Keratinocyte (primary cell): ENCODE measurements at regions not wholly inside any gene's neighbourhood (a gene's known extent, or its start where the extent isn't known, plus 50 kb on each side); places are given as distances from the start of the nearest gene placed in this dataset.

Source experiments
- DNase-seq: peaks from one replicate; pipeline ENCODE4 v3.0.0-alpha.2; 2011; ENCODE audit warnings: low read depth, missing footprints, low spot score
- FAIRE-seq: peaks from 2 replicates; lab custom pipeline; 2011; peaks lifted over from hg19 to GRCh38; lab: Jason Lieb, UNC
- H2AFZ ChIP-seq: 2 replicates; pipeline ENCODE4 v1.6.0; 2012; ENCODE audit warnings: low read length, control low read depth, inconsistent platforms; ENCODE audit not compliant: control insufficient read depth
- H3K27ac ChIP-seq: 2 replicates; pipeline ENCODE4 v1.5.1; 2011; ENCODE audit warnings: low read length; ENCODE audit not compliant: control insufficient read depth, insufficient read depth
- H3K27me3 ChIP-seq: 3 replicates; pipeline ENCODE4 v1.6.0; 2011; ENCODE audit warnings: low read length; ENCODE audit not compliant: control insufficient read depth, insufficient read depth; ENCODE audit errors: extremely low read depth
- H3K36me3 ChIP-seq, 2 experiments: 2 replicates in 1 of 2; 3 replicates in 1 of 2; pipeline ENCODE4 v1.5.1; 2011; ENCODE audit warnings: low read length in 2 of 2, mild to moderate bottlenecking in 1 of 2; ENCODE audit not compliant: control insufficient read depth in 2 of 2, insufficient read depth in 2 of 2; ENCODE audit errors: extremely low read depth in 1 of 2
- H3K4me1 ChIP-seq: 3 replicates; pipeline ENCODE4 v1.5.1; 2011; ENCODE audit warnings: low read length; ENCODE audit not compliant: control insufficient read depth, insufficient read depth; ENCODE audit errors: extremely low read depth
- H3K4me2 ChIP-seq: 3 replicates; pipeline ENCODE4 v1.6.0; 2011; ENCODE audit warnings: low read depth, low read length; ENCODE audit not compliant: control insufficient read depth, insufficient read depth; ENCODE audit errors: extremely low read depth
- H3K4me3 ChIP-seq, 3 experiments: fragments of 200-600 bp in 1 of 3; sonication (generic) in 1 of 3; 2 replicates in 2 of 3; 3 replicates in 1 of 3; pipeline ENCODE4 v1.5.1; 2011 to 2016; ENCODE audit warnings: low read length in 3 of 3, mild to moderate bottlenecking in 3 of 3, control low read depth in 2 of 3, inconsistent platforms in 1 of 3, low read depth in 1 of 3, mixed read lengths in 1 of 3, mixed run types in 1 of 3, moderate library complexity in 1 of 3; ENCODE audit not compliant: control insufficient read depth in 2 of 3, insufficient read depth in 2 of 3; ENCODE audit errors: extremely low read depth in 1 of 3
- H3K79me2 ChIP-seq: 2 replicates; pipeline ENCODE4 v1.6.0; 2012; ENCODE audit warnings: low read length; ENCODE audit not compliant: control insufficient read depth, insufficient read depth
- H3K9ac ChIP-seq: 3 replicates; pipeline ENCODE4 v1.6.0; 2011; ENCODE audit warnings: low read length; ENCODE audit not compliant: control insufficient read depth, insufficient read depth; ENCODE audit errors: extremely low read depth
- H3K9me1 ChIP-seq: 3 replicates; pipeline ENCODE4 v1.6.0; 2011; ENCODE audit warnings: low read length; ENCODE audit not compliant: control insufficient read depth, insufficient read depth; ENCODE audit errors: extremely low read depth
- H3K9me3 ChIP-seq: 2 replicates; pipeline ENCODE4 v1.5.1; 2012; ENCODE audit warnings: low read depth, low read length; ENCODE audit not compliant: control insufficient read depth
- H4K20me1 ChIP-seq: 3 replicates; pipeline ENCODE4 v1.6.0; 2011; ENCODE audit warnings: low read length; ENCODE audit not compliant: control insufficient read depth, insufficient read depth; ENCODE audit errors: extremely low read depth
- CTCF ChIP-seq, 3 experiments: IDR thresholded peaks in 1 of 3; conservative IDR thresholded peaks in 1 of 3; optimal IDR thresholded peaks in 1 of 3; 2 replicates in 2 of 3; 3 replicates in 1 of 3; pipeline versions ENCODE3 to v1.5.1; 2011; ENCODE audit warnings: low read length in 3 of 3, mild to moderate bottlenecking in 3 of 3, moderate library complexity in 2 of 3, control low read depth in 1 of 3, inconsistent platforms in 1 of 3; ENCODE audit not compliant: insufficient read depth in 2 of 3; ENCODE audit errors: extremely low read depth in 1 of 3
- EZH2 ChIP-seq: IDR thresholded peaks from one replicate; pipeline ENCODE4 v1.6.1; 2012; ENCODE audit warnings: inconsistent platforms, mild to moderate bottlenecking, low read length, moderate library complexity
- dilution Hi-C: fragments of 300-500 bp; cut with MboI; formaldehyde crosslinking; loops from one replicate; pipeline ENCODE4 v1.7.0; 2020; ENCODE audit warnings: low sequenced_read_pairs; ENCODE audit not compliant: extremely low pct_ligation_motif_present

DNA sequence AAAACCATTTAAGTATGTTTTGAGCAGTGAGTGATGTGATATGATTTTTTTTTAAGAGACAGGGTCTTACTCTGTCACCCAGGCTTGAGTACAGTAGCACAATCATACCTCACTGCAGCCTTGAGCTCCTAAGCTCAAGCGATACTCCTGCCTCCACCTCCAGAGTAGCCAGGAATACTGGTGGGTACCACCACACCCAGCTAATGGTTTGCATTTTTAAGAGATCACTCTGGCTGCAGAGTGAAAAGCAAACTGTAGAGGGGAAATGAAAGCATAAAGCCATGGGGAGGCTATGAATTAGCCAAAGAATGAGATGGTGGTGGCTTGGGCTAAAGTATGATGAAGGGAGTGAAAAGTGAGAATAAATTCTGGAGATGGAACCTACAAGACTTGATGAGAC is 199.1 kb downstream of the HINT1 start:
- H3K4me3 ChIP-seq: no peak overlapping the region
- no peaks in the 10 kb centered on the region for H4K20me1 ChIP-seq
- H3K9me3 ChIP-seq: no peaks in the 10 kb centered on the region
- DNase-seq: no peak
- no peaks in the 10 kb centered on the region for H3K79me2 ChIP-seq
- H3K36me3 ChIP-seq: no peaks in the 10 kb centered on the region
- H2AFZ ChIP-seq: no peak overlapping the region
- TF ChIP-seq EZH2 (no peak), CTCF (optimal IDR thresholded peaks at IDR 0.05 in 1 of 3, IDR thresholded peaks at IDR 0.05 in 1 of 3, conservative IDR thresholded peaks at IDR 0.05 in 1 of 3; ENCODE audit: extremely low read depth in 1 of 3, insufficient read depth in 2 of 3, low read length in 3 of 3) (no peak)
- no peaks in the 10 kb centered on the region for H3K27me3 ChIP-seq
- no peak overlapping the region for H3K27ac ChIP-seq
- dilution Hi-C loops: no loop called here
- FAIRE-seq: no peak
- no peak overlapping the region for H3K9ac ChIP-seq
- H3K4me1 ChIP-seq: no peaks in the 10 kb centered on the region
- H3K4me2 ChIP-seq: no peak overlapping the region
- H3K9me1 ChIP-seq: no peaks in the 10 kb centered on the region

DNA sequence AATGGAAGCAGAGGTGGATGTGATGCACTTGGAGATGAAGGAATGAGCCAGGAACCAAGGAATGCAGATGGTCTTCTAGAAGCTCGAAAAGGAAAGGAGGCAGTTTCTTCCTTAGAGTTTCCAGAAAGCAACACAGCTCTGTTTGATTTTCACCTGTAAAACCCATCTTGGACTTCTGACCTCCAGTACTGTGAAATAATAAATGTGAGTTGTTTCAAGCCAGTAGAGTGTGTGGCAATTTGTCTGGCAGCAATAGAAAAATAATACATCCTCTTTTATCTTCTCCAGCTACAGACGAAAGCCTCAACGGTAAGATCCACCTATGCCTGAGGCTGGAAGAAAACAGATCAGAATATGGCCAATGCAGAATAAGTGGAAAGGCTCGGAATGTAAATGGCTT is 199.7 kb downstream of the HINT1 start:
- H3K4me3 ChIP-seq: no peak overlapping the region
- H3K4me2 ChIP-seq: no peak overlapping the region
- no peak overlapping the region for H3K9ac ChIP-seq
- TF ChIP-seq EZH2: no peak
- TF ChIP-seq CTCF (optimal IDR thresholded peaks at IDR 0.05 in 1 of 3, IDR thresholded peaks at IDR 0.05 in 1 of 3, conservative IDR thresholded peaks at IDR 0.05 in 1 of 3; ENCODE audit: extremely low read depth in 1 of 3, insufficient read depth in 2 of 3, low read length in 3 of 3): no peak
- H3K27me3 ChIP-seq: no peaks in the 10 kb centered on the region
- H3K79me2 ChIP-seq: no peaks in the 10 kb centered on the region
- dilution Hi-C loops: no loop called here
- FAIRE-seq (no peak), DNase-seq (no peak)
- H3K36me3 ChIP-seq: no peaks in the 10 kb centered on the region
- H3K4me1 ChIP-seq: no peaks in the 10 kb centered on the region
- no peak overlapping the region for H2AFZ ChIP-seq
- H3K27ac ChIP-seq: no peak overlapping the region
- no peaks in the 10 kb centered on the region for H3K9me1 ChIP-seq
- no peaks in the 10 kb centered on the region for H4K20me1 ChIP-seq
- no peaks in the 10 kb centered on the region for H3K9me3 ChIP-seq
